ENCODE measurements at regions not wholly inside any gene's neighbourhood (a gene's known extent, or its start where the extent isn't known, plus 50 kb on each side); places are given as distances from the start of the nearest gene placed in this dataset.

DNA sequence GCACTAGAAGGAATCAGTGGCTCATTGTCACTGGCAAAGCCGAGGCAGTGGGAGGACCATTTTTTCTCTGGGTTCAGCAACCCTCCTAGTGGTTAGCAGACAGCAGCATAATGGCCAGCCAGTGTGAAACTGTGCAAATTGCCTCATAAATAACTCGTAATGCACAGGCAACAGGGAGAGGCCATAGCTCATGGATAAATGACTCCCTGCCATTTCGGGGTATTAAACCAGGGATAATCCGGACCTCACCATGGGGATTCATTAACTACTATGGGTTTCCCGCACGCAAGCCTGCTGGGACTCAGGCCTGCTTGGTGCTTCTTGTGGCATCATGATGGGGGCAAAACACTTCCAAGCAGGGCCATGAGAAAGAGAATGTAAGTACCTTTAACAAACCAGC lies 158.2 kb upstream of the CHD6 start:
- TF ChIP-seq, protein P1, sequence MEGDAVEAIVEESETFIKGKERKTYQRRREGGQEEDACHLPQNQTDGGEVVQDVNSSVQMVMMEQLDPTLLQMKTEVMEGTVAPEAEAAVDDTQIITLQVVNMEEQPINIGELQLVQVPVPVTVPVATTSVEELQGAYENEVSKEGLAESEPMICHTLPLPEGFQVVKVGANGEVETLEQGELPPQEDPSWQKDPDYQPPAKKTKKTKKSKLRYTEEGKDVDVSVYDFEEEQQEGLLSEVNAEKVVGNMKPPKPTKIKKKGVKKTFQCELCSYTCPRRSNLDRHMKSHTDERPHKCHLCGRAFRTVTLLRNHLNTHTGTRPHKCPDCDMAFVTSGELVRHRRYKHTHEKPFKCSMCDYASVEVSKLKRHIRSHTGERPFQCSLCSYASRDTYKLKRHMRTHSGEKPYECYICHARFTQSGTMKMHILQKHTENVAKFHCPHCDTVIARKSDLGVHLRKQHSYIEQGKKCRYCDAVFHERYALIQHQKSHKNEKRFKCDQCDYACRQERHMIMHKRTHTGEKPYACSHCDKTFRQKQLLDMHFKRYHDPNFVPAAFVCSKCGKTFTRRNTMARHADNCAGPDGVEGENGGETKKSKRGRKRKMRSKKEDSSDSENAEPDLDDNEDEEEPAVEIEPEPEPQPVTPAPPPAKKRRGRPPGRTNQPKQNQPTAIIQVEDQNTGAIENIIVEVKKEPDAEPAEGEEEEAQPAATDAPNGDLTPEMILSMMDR (conservative IDR thresholded peaks at IDR 0.05; ENCODE audit: low read depth, low read length) = no peak
- TF ChIP-seq EZH2 (IDR thresholded peaks at IDR 0.05; ENCODE audit: borderline replicate concordance, low read depth, low read length, poor library complexity, severe bottlenecking) = no peak
